Suprapubic skin (tissue), 4 donors: ENCODE measurements at regions not wholly inside any gene's neighbourhood (a gene's known extent, or its start where the extent isn't known, plus 50 kb on each side); places are given as distances from the start of the nearest gene placed in this dataset.
A peak's percentile ranks its signal among the peaks of the same experiment; 100 is the strongest.

Source experiments
- POLR2A ChIP-seq, 2 donors: fragments of 450-650 bp; IDR thresholded peaks; one replicate each; pipeline ENCODE4 v1.6.1; 2017; ENCODE audit warnings: antibody characterized with exemption in 2 of 2, mild to moderate bottlenecking in 2 of 2, moderate library complexity in 2 of 2
- POLR2AphosphoS5 ChIP-seq, 3 donors: sonication (generic); formaldehyde crosslinking; IDR thresholded peaks; one replicate each; pipeline ENCODE4 v1.6.1; 2017; ENCODE audit warnings: antibody characterized with exemption in 3 of 3
- TF ChIP-seq, protein P1 (sequence below), 2 donors: fragments of 200-600 bp in 1 of 2; fragments of 450-650 bp in 1 of 2; sonication (generic) in 1 of 2; IDR thresholded peaks; one replicate each; pipeline ENCODE4 v1.5.1; 2016 to 2019; ENCODE audit warnings: antibody characterized with exemption in 2 of 2, mild to moderate bottlenecking in 1 of 2, moderate library complexity in 1 of 2

DNA sequence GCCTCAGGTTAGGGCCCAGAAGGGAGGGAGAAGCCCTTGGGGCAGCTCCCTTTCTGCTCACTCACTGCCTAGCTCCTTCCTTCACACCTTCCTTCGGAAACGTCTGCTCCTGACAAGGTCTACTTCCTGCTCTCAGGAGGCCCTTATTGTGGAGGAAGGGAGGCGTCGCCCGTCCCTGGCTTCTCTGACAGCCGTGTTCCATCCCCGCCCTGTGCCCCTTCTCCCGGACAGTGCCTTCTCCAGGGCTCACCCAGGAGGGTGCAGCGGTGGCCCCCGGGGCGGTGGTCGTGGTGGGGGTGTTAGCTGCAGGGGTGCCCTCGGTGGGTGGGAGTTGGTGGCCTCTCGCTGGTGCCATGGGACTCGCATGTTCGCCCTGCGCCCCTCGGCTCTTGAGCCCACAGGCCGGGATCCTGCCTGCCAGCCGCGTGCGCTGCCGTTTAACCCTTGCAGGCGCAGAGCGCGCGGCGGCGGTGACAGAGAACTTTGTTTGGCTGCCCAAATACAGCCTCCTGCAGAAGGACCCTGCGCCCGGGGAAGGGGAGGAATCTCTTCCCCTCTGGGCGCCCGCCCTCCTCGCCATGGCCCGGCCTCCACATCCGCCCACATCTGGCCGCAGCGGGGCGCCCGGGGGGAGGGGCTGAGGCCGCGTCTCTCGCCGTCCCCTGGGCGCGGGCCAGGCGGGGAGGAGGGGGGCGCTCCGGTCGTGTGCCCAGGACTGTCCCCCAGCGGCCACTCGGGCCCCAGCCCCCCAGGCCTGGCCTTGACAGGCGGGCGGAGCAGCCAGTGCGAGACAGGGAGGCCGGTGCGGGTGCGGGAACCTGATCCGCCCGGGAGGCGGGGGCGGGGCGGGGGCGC, 231.9 kb downstream of the SEC14L1 start:
- TF ChIP-seq POLR2AphosphoS5 (IDR thresholded peaks at IDR 0.05): peak in 1 of 3 donors; percentile 43
- TF ChIP-seq, protein P1, sequence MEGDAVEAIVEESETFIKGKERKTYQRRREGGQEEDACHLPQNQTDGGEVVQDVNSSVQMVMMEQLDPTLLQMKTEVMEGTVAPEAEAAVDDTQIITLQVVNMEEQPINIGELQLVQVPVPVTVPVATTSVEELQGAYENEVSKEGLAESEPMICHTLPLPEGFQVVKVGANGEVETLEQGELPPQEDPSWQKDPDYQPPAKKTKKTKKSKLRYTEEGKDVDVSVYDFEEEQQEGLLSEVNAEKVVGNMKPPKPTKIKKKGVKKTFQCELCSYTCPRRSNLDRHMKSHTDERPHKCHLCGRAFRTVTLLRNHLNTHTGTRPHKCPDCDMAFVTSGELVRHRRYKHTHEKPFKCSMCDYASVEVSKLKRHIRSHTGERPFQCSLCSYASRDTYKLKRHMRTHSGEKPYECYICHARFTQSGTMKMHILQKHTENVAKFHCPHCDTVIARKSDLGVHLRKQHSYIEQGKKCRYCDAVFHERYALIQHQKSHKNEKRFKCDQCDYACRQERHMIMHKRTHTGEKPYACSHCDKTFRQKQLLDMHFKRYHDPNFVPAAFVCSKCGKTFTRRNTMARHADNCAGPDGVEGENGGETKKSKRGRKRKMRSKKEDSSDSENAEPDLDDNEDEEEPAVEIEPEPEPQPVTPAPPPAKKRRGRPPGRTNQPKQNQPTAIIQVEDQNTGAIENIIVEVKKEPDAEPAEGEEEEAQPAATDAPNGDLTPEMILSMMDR (IDR thresholded peaks at IDR 0.05): no peak
- no peak for TF ChIP-seq POLR2A (IDR thresholded peaks at IDR 0.05)
